ENCODE measurements at regions not wholly inside any gene's neighbourhood (a gene's known extent, or its start where the extent isn't known, plus 50 kb on each side); places are given as distances from the start of the nearest gene placed in this dataset.

DNA sequence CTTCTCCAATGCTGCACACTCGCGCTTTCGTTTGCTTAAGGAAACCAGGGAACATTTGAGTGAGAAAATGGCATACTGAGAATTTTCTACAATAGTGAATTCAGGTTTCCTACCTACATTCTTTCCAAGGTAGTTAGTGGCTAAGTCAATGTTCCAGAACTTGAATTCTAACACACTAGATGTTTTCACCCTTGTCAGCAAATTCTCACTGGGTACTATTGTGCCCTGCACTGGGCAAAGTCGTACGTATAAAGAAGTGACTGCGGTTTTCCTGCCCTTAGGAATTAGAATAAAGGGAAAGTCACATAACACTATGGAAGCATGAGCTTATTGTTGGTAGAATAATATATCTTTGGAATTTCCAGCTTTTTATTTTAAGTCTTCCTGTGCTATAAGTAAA, 119.2 kb upstream of the TNFSF11 start:
- no peak overlapping the region for H3K27ac Mint-ChIP-seq
- no peak for ATAC-seq
- DNase-seq, result no peak
- POLR2A ChIA-PET, result no interaction called here
- H3K36me3 Mint-ChIP-seq, result no peaks in the 10 kb centered on the region
- H3K4me3 Mint-ChIP-seq, result no peak overlapping the region
- peaks cover 0 to 5% (median 1%) of the 10 kb centered on the region in 4 donors for H3K4me1 Mint-ChIP-seq
- peaks cover 0 to 4% (median 0%) of the 10 kb centered on the region in 9 donors for H3K9me3 Mint-ChIP-seq
- H3K27me3 Mint-ChIP-seq, result peaks cover 0 to 1% (median 0%) of the 10 kb centered on the region in 5 donors

DNA sequence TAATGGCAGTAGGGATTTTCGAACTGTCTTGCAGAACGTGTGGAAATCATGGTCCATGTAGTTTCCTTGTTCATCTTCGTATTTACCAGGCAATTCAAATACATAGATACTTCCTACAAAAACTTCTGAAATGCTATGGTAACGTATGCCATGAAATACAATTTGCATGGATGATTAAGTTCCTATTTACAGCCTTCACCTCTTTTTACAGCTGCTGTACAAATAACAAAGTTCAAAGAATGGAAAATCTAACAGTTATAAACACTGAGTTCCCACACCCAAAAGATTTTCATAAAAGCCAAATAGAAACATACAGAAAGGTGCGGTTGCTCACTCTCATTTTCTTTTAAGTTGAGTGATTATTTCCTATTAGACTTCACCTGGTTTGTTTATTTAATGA, 115.8 kb upstream of the TNFSF11 start:
- POLR2A ChIA-PET, result no interaction called here
- Mint-ChIP-seq H3K4me3 (no peak overlapping the region), H3K4me1 (peaks cover 0 to 1% (median 0%) of the 10 kb centered on the region in 4 donors), H3K9me3 (peaks cover 0 to 20% (median 11%) of the 10 kb centered on the region in 9 donors), H3K27me3 (no peaks in the 10 kb centered on the region), H3K36me3 (peaks cover 0 to 20% (median 14%) of the 10 kb centered on the region in 3 donors), H3K27ac (no peak overlapping the region)
- no peak for ATAC-seq
- no peak for DNase-seq

DNA sequence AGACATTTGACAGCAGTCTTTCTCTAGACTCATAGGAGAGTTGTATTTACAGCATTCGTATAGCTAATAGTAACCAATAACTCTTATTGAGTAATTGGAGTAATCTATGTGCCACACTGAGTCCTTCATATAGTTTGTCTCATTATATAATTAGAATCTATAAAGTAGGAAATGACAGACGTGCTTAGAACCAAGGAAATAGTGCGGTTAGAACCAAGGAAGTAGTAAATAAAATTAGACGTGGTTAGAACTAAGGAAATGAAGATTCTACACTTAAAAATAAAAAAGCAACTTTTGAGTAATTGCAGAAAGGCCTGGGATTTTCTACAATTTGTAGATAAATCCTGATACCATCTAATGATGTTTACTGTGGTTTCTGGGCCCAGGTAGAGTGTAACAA, 107.8 kb upstream of the TNFSF11 start:
- H3K36me3 Mint-ChIP-seq, result peaks cover 0 to 22% (median 9%) of the 10 kb centered on the region in 3 donors
- H3K4me3 Mint-ChIP-seq, result peak overlapping the region in 9 of 10 donors; percentile 5 to 67 (median 34)
- H3K27ac Mint-ChIP-seq, result peak overlapping the region in 6 of 10 donors; percentile 1 to 80 (median 30)
- POLR2A ChIA-PET, result no interaction called here
- H3K4me1 Mint-ChIP-seq, result peaks cover 8 to 32% (median 27%) of the 10 kb centered on the region in 4 donors
- DNase-seq (peak in 3 of 10 donors; percentile 1 to 20 (median 6)), ATAC-seq (peak in 1 of 2 donors; percentile 53)
- H3K9me3 Mint-ChIP-seq, result peaks cover 0 to 24% (median 20%) of the 10 kb centered on the region in 9 donors
- no peaks in the 10 kb centered on the region for H3K27me3 Mint-ChIP-seq

DNA sequence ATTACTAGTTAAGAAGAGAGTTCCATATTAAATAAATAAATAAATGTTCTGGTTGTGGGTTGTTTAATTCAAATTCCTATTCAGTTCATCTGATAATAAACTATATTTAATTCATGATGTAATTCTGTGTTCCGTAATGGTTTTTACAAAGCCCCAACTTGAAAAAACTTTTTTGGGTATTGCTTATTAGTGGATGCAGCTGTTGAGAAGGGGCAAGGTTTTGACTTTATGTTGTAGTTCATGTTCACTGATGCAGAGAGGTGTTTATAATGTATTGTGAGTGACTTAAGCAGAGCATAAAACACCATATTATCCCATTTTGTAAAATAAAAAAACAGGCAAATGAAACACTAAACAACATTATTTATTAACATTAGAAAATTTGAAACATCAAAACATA, 107.3 kb upstream of the TNFSF11 start:
- H3K27ac Mint-ChIP-seq, result peak overlapping the region in 2 of 10 donors; percentile 11 to 79
- peaks cover 0 to 23% (median 15%) of the 10 kb centered on the region in 9 donors for H3K9me3 Mint-ChIP-seq
- H3K36me3 Mint-ChIP-seq, result peaks cover 0 to 17% (median 6%) of the 10 kb centered on the region in 3 donors
- DNase-seq, result no peak
- peak overlapping the region in 3 of 10 donors; percentile 39 to 67 (median 65) for H3K4me3 Mint-ChIP-seq
- POLR2A ChIA-PET, result no interaction called here
- no peak for ATAC-seq
- no peaks in the 10 kb centered on the region for H3K27me3 Mint-ChIP-seq
- H3K4me1 Mint-ChIP-seq, result peaks cover 8 to 32% (median 27%) of the 10 kb centered on the region in 4 donors

DNA sequence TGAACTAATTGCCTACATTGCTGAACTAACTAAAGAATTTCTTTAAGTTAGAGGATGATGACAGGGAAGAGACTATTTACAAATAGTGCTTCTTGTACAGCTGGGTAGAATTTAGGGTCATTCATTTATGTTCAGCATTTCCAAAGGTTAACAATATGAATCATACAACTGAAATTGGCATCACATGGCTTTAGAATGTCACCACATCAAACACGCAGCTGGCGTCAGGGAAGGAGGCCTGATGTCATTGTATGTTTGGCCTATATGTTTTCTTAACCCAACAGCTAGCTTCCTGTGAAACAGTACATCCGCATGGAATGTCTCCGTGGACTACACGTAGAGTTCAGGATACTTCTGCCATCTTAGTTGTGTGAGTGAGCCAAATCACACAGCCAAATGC, 99.0 kb upstream of the TNFSF11 start:
- H3K4me1 Mint-ChIP-seq, result peaks cover 0 to 3% (median 0%) of the 10 kb centered on the region in 4 donors
- peak overlapping the region in 1 of 10 donors; percentile 50 for H3K27ac Mint-ChIP-seq
- H3K9me3 Mint-ChIP-seq, result peaks cover 0 to 9% (median 0%) of the 10 kb centered on the region in 9 donors
- no peaks in the 10 kb centered on the region for H3K27me3 Mint-ChIP-seq
- POLR2A ChIA-PET, result no interaction called here
- DNase-seq, result no peak
- H3K36me3 Mint-ChIP-seq, result no peaks in the 10 kb centered on the region
- no peak overlapping the region for H3K4me3 Mint-ChIP-seq
- no peak for ATAC-seq

DNA sequence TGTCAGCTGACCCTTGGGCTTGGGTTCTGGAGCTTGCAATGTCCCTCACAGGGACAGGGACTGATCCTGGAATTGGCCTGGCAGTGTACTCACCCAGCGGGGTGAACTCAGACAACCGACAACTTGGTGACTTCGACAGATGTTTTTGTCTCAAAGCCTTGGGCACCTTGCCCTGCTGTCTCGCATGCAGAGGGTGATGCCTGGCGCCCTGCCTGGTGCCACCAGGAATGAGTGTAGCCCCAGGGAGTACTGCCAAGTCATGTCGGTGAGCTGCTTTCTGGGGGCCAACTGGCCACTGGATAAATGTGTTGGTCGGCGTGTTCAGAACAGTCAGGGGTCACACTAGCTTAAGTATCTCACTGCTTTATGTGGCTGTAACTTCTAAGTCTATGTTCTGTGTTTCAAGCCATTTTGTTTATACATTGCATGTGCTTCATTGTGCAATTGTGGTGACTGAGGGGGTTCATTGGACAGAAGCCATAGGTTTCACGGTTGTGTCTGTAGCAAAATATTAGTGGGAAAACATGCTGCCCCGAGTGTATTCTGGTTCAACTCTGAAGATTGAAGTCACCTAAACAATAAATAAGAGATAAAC, 96.3 kb upstream of the TNFSF11 start:
- POLR2A ChIA-PET, result no interaction called here
- no peak overlapping the region for H3K4me3 Mint-ChIP-seq
- peaks cover 0 to 3% (median 0%) of the 10 kb centered on the region in 4 donors for H3K4me1 Mint-ChIP-seq
- peaks cover 0 to 9% (median 0%) of the 10 kb centered on the region in 9 donors for H3K9me3 Mint-ChIP-seq
- no peaks in the 10 kb centered on the region for H3K27me3 Mint-ChIP-seq
- no peaks in the 10 kb centered on the region for H3K36me3 Mint-ChIP-seq
- DNase-seq (no peak), ATAC-seq (no peak)
- H3K27ac Mint-ChIP-seq, result no peak overlapping the region

DNA sequence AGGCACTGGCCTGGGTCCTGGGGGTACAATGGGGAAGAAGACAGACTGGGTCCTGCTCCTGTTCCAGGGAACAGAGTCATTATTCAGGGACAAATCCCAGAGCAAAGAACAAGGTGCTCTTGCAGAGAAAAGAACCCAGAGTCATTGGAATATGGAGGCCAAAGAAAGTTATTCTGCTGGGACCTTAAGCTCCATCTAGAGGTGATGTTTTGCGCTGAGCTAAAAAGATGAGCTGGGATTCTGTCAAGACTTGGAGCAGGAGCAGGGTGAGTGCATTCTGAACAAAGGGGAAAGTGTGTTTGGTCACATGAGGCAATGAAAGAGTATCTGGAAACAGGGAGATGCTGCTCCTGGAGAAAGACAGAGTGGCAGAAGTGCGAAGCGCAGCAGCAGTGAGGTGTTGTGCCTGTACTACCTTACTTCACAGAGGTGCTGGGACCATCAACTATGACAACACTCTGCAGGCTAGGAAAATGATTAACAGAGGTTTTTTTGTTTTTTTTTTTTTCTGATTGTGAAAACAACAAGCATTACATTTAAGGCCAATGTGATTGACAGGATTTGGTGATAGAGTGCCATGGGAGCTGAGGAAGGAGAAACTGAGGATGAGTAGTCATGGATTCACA, 95.3 kb upstream of the TNFSF11 start:
- Mint-ChIP-seq H3K36me3 (no peaks in the 10 kb centered on the region), H3K4me3 (no peak overlapping the region), H3K9me3 (peaks cover 0 to 9% (median 0%) of the 10 kb centered on the region in 9 donors), H3K27ac (peak overlapping the region in 2 of 10 donors; percentile 23 to 74), H3K4me1 (peaks cover 0 to 3% (median 0%) of the 10 kb centered on the region in 4 donors), H3K27me3 (no peaks in the 10 kb centered on the region)
- no peak for ATAC-seq
- POLR2A ChIA-PET, result no interaction called here
- DNase-seq, result no peak

DNA sequence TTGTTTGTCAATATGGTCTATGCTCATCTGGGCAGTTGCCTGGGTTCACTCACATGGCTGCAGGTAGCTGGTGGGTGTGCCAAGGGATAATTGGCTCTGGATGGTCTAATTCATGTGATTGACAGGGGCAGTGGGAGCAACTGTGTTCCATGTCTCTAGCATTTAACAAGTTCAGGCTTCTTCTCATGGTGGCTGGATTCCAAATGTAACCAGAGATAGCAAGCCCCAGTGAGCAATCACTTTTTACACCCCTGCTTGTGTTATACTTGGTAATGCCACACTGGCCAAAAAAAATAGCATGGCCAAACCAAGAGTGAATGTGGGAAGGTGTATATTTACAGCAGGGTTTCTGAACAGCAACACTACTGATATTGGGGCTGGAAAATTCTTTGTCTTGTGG, 89.6 kb upstream of the TNFSF11 start:
- no peak overlapping the region for H3K4me3 Mint-ChIP-seq
- no peak for ATAC-seq
- H3K36me3 Mint-ChIP-seq, result no peaks in the 10 kb centered on the region
- H3K4me1 Mint-ChIP-seq, result no peaks in the 10 kb centered on the region
- DNase-seq, result no peak
- no peaks in the 10 kb centered on the region for H3K27me3 Mint-ChIP-seq
- H3K9me3 Mint-ChIP-seq, result no peaks in the 10 kb centered on the region
- POLR2A ChIA-PET, result no interaction called here
- H3K27ac Mint-ChIP-seq, result no peak overlapping the region

DNA sequence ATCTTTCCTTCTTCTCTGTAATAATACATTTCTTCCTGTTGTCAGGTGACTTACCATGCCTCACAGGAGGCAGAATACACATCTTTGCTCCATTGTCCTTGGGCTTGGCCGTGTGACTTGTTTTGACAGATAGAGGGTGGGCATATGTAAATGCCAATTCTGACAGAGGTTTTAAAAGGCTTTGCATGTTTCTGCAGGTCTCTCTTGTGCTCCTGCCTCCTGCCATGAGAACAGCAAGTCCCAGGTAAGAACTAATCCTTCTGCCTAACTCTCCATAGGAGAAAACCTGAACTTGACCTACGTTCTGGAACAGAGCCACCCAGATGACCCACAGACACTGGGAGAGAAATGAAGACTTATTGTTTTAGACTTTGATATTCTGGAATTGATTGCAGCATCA, 88.7 kb upstream of the TNFSF11 start:
- DNase-seq, result no peak
- POLR2A ChIA-PET, result no interaction called here
- no peaks in the 10 kb centered on the region for H3K9me3 Mint-ChIP-seq

DNA sequence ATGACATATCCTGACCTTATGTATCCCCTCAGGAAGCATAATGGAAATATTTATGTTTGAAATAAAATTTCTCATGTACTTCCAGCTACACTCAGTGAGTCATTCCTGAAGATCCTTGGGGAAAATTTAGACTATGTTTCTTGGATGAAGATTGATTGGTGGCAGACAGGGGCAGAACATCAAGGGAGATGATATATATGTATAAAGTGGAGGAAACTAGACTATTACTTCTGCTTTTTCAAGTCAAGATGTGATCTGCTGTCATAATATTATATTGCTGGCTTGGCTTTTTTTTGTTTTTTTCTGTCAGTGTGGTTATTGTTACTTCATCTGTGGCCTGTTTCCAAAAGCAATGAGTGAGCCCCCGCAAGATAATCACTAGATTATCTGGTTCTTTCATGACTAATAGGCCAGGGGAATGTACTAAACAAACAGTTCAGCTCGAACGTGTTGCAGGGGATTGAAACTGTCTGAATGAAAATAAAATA, 87.2 kb upstream of the TNFSF11 start:
- POLR2A ChIA-PET, result no interaction called here
- H3K9me3 Mint-ChIP-seq, result no peaks in the 10 kb centered on the region
- no peaks in the 10 kb centered on the region for H3K36me3 Mint-ChIP-seq
- H3K4me1 Mint-ChIP-seq, result no peaks in the 10 kb centered on the region
- no peak overlapping the region for H3K4me3 Mint-ChIP-seq
- DNase-seq (no peak), ATAC-seq (no peak)
- H3K27me3 Mint-ChIP-seq, result no peaks in the 10 kb centered on the region
- H3K27ac Mint-ChIP-seq, result no peak overlapping the region

More for the DNA sequence above, 88.7 kb upstream of the TNFSF11 start:
- no peak overlapping the region for H3K27ac Mint-ChIP-seq
- no peak for ATAC-seq
- no peaks in the 10 kb centered on the region for H3K36me3 Mint-ChIP-seq
- no peaks in the 10 kb centered on the region for H3K27me3 Mint-ChIP-seq
- no peaks in the 10 kb centered on the region for H3K4me1 Mint-ChIP-seq
- H3K4me3 Mint-ChIP-seq, result no peak overlapping the region

DNA sequence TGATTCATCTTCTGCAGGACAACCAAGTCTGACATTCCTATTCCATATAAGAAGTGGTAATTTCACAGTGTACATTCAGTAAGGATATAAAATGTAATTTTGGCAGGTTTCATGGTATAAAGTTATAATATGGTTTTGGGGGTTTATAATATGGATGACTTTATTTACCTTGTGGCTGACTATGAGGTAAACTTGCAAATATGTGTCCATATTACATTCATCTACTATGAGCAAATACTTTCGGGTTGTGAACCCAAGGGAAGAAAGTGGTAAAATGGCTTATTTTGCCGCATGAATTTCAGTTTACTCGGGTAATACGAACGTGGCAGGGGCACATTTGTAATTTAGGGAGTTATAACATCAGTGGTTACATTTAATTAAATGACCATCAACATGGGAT, 86.7 kb upstream of the TNFSF11 start:
- Mint-ChIP-seq H3K27ac (no peak overlapping the region), H3K4me1 (no peaks in the 10 kb centered on the region), H3K27me3 (no peaks in the 10 kb centered on the region), H3K4me3 (no peak overlapping the region), H3K9me3 (no peaks in the 10 kb centered on the region), H3K36me3 (no peaks in the 10 kb centered on the region)
- ATAC-seq (no peak), DNase-seq (no peak)
- POLR2A ChIA-PET, result no interaction called here

DNA sequence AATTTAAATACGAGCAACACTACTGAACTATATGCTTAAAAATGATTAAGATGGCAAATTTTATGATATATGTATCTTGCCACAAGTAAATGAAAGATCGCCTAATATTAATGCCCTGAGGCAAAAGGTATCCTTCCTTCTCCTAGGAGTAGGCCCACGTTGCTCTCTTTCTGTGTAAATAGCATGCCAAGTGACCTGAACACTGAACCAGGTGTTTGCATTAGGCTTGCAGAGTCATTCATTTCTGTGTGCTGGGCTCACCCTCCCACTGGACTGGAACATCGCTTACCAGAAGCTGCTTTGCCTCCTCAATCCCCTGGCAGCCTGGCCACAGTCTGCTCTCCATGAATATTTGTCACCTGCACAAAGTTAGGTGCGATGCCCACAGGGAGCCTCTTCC, 83.3 kb upstream of the TNFSF11 start:
- Mint-ChIP-seq H3K4me3 (no peak overlapping the region), H3K4me1 (peaks cover 0 to 3% (median 2%) of the 10 kb centered on the region in 4 donors), H3K27me3 (no peaks in the 10 kb centered on the region), H3K27ac (no peak overlapping the region), H3K9me3 (no peaks in the 10 kb centered on the region), H3K36me3 (no peaks in the 10 kb centered on the region)
- POLR2A ChIA-PET, result no interaction called here
- no peak for ATAC-seq
- no peak for DNase-seq

DNA sequence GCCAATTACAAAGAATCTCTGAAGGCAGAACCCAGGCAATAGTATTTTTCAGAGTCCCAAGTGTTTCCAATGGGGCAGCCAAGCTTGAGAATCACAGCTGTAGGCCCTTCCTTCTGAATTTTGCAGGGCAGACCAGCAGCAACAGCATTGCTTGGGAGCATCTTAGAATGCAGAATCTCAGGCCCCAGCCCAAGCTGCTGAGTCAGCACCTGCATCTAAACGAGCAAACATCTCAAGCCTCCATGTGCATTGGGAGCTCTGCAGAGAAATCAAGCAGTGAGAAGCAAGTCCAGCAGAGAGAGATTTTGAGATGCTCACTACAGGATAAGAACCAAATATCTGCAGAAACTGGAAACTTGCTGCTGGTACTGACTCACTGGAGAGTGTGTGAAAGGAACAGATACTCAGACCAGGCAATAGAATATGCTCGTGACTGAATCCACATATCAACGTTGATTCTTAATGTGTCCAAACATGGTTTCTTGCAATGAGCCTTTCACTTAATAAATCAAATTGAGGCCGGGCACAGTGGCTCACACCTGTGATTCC, 81.5 kb upstream of the TNFSF11 start:
- POLR2A ChIA-PET, result no interaction called here
- Mint-ChIP-seq H3K9me3 (no peaks in the 10 kb centered on the region), H3K36me3 (no peaks in the 10 kb centered on the region), H3K27me3 (no peaks in the 10 kb centered on the region), H3K4me3 (no peak overlapping the region), H3K27ac (no peak overlapping the region), H3K4me1 (peaks cover 0 to 6% (median 2%) of the 10 kb centered on the region in 4 donors)
- ATAC-seq (no peak), DNase-seq (no peak)

All from naive thymus-derived CD8-positive, alpha-beta T cell (primary cell).